Stomach (tissue), 4 donors: ENCODE measurements at regions not wholly inside any gene's neighbourhood (a gene's known extent, or its start where the extent isn't known, plus 50 kb on each side); places are given as distances from the start of the nearest gene placed in this dataset.

Experiments
- POLR2A ChIP-seq, 4 donors: fragments of 450-650 bp; IDR thresholded peaks; one replicate each; pipeline ENCODE4 v1.6.1; 2016; ENCODE audit warnings: antibody characterized with exemption in 4 of 4, control low read depth in 2 of 4, mild to moderate bottlenecking in 1 of 4, moderate library complexity in 1 of 4
- POLR2AphosphoS5 ChIP-seq, 3 donors: sonication (generic); formaldehyde crosslinking; IDR thresholded peaks; one replicate each; pipeline ENCODE4 v1.6.1; 2016; ENCODE audit warnings: antibody characterized with exemption in 3 of 3
- TF ChIP-seq, protein P1 (sequence below), 7 experiments: fragments of 450-650 bp in 4 of 7; fragments of 200-600 bp in 3 of 7; sonication (generic) in 3 of 7; IDR thresholded peaks; one replicate each; pipeline ENCODE4 v1.5.1; 2016 to 2019; ENCODE audit warnings: antibody characterized with exemption in 7 of 7, control low read depth in 2 of 7, mild to moderate bottlenecking in 1 of 7

GRCh38 chr2:10246831-10247230, 55.9 kb upstream of the HPCAL1 start:
- TF ChIP-seq, protein P1, sequence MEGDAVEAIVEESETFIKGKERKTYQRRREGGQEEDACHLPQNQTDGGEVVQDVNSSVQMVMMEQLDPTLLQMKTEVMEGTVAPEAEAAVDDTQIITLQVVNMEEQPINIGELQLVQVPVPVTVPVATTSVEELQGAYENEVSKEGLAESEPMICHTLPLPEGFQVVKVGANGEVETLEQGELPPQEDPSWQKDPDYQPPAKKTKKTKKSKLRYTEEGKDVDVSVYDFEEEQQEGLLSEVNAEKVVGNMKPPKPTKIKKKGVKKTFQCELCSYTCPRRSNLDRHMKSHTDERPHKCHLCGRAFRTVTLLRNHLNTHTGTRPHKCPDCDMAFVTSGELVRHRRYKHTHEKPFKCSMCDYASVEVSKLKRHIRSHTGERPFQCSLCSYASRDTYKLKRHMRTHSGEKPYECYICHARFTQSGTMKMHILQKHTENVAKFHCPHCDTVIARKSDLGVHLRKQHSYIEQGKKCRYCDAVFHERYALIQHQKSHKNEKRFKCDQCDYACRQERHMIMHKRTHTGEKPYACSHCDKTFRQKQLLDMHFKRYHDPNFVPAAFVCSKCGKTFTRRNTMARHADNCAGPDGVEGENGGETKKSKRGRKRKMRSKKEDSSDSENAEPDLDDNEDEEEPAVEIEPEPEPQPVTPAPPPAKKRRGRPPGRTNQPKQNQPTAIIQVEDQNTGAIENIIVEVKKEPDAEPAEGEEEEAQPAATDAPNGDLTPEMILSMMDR (IDR thresholded peaks at IDR 0.05) = no peak
- TF ChIP-seq POLR2AphosphoS5 (IDR thresholded peaks at IDR 0.05) = no peak
- no peak for TF ChIP-seq POLR2A (IDR thresholded peaks at IDR 0.05)
